ENCODE measurements at regions not wholly inside any gene's neighbourhood (a gene's known extent, or its start where the extent isn't known, plus 50 kb on each side); places are given as distances from the start of the nearest gene placed in this dataset.

DNA sequence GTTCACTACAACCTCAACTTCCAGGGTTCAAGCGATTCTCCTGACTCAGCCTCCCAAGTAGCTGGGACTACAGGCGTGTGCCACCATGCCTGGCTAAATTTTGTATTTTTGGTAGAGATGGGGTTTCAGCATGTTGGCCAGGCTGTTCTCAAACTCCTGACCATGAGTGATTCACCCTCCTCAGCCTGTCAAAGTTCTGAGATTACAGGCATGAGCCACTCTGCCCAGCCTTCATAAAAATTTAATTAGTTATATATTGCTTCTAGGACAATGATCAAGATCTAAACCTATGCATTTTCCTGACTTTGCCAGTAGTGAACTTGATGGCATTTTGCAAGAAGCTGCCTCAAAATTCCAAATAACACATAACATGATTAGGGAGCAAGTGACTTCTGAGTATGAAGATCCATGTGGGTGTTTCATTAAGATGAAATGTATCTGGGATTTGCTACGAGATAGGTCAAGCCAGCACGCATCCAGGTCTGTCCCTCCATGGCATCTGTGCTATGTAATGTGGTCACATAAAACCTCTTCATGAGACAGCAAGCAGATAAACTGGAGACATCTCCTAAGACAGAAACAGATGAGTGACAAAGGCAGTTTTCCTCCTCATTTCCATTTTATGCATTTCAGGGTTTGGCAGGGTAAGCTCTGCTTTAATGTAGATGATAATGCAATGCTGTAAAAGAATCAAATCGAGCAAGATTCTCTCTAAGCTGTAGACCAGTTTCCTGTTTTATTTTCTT is 319.4 kb upstream of the ATP2B1 start:
- no peak for DNase-seq (ENCODE audit: low read depth)

DNA sequence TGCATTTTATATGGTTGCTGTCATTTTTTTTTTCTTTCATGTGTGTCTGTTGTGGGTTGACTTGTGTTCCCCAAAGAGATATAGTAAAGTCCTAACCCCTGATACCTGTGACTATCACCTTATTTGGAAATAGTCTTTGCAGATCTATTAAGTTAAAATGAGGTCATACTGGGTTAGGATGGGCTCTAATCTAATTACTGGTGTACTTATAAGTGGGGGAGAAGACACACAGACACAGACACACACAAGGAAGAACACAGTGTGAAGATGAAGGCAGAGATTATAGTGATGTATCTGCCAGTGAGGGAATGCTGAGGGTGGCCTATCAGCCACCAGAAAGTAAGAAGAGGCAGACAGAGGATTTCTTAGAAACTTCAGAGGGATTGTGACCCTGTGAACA is 318.4 kb upstream of the ATP2B1 start:
- DNase-seq (ENCODE audit: low read depth), result no peak

DNA sequence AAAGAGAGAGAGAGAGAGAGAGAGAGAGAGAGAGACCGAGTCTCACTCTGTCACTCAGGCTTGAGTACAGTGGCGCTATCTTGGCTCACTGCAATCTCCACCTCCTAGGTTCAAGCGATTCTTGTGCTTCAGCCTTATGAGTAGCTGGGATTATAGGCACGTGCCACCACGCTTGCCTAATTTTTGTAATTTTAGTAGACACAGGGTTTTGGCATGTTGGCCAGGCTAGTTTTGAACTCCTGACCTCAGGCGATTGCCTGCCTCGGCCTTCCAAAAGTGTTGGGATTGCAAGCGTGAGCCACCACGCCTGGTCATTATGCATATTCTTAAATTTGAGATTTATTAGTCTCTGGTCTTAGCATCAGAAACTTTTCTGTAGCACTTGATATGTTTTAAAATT is 317.9 kb upstream of the ATP2B1 start:
- no peak for DNase-seq (ENCODE audit: low read depth)

DNA sequence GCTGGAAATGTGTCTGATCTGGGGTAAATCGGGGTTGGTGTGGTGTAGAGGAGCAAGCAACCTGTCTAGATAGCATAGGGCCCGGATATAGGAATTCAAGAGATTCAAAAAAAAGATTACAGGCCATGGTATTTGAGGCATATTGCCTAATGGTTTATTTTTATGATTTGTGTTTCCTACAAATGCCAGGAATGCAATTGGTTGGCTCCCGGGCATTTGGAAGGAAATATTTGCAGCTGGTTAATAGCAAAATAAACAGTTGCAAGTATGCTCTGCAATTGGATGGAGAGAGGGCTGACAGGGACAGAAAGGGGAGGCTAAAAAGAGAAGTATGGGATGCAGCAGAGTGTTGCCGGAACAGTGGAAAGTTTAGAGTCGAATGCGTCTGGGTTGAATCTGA is 315.6 kb upstream of the ATP2B1 start:
- no peak for DNase-seq (ENCODE audit: low read depth)

DNA sequence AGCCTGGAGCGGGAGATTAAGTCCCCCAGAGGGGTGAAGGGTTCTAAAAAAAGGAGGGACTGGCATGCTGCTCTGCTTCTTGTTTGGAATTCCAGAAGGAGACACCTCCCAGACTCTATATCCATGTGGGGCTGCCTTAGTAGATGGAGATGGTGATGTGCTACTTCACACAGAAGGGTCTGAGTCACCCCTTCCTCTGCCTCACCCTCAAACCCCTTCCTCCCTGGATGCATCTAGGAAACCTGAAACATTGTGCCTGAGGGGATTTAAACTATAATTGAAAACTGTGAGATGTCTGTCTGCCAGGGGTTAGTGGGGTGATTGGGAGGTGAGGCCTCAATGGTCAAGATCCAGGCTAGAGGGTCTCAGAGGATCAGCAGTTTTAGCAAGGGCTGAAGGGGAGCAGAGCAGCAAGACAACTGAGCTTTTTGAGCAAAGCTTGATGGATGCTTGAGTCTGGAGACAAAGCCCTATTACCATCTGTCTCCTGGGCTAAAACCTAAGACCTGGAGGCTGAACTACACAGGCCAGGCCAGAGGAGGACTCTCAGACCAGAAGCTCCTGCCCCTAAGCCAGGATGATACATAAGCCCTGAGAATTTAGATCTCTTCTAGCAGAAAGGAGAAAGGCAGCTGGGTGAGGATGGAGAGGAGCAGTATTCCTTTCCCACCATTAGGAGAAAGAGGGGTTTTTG is 314.7 kb upstream of the ATP2B1 start:
- no peak for DNase-seq (ENCODE audit: low read depth)

DNA sequence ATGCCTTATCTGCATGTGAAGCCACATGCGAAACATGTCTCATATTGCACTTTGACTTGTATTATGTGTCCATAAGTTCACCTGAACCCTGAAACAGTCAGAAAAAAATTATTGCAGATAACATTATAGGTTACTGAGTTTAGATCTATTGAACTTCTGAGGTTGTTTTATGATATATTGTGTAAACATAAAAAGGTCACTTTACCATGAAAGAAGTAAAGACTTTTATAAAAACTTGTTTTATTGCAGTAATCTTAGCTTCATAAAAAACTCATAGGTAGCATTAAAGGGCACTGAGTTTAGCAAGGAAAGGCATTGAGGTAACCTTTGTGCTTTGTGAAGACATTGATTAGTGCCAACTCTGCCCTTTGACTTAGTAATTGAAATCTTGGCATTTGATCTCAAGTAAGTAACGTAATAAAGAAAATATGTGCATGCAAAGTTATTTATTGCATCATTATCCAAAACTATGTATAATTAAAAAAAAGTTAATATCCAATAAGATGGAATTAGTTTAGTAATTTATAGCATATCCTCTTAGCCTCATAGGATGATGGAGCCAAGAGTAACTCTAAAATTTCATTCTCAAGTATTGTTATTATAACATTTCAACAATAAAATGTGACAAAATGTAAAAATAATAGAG is 313.3 kb upstream of the ATP2B1 start:
- no peak for DNase-seq (ENCODE audit: low read depth)

DNA sequence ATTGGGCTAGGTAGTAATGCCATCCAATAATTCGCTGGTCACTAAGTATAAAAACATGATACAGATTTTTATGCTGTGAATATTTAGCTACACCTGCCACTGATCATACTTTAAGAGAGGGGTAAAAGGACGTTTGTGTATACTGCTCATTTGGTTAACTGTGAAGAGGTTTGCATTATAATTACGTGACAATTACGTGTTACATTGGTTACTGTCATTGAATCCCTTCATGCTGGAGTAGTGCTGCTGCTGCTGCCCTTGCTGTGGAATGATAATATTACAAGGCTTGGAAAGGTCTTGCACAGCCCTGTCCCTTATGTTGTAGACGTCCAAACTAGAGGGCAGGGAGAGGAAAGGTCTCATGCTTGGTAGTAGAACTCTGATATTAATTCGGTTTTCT is 312.2 kb upstream of the ATP2B1 start:
- no peak for DNase-seq (ENCODE audit: low read depth)

DNA sequence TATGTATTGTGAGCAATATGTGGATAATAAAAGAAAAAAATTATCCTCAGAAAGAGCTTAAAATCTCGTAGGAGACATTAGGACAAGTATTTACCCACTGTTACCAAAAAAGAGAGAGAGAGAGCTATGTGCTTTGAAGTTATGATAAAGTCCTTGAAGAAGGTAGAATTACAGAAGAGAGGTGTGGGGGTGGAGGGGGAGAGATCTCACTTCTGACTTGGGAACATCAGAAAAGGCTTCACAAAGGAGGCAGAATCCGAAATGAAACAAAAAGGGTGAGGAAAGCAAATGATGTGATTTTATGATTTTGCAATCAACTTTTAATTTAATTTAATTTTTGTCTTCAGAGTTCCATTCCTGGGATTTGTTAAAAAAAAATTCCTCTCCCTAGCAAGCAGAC is 311.8 kb upstream of the ATP2B1 start:
- no peak for DNase-seq (ENCODE audit: low read depth)

DNA sequence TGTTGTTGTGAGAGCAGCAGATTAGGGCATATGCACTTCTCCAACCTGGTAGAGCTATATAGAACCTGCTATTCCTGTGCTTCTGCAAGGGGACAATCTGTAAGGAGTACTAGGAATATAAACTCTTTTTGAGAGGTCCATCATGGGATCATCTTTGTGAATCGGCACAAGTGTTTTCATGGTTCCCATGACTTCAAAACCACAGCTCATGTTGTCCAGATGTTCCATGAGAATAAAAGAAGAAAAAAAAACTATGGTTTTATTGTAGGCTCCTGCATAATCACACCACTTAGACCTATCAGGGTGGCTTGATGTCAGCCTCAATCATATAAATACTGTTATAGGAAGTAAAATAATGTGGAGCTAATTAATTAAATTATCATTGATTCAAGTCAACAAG is 311.4 kb upstream of the ATP2B1 start:
- DNase-seq (ENCODE audit: low read depth), result no peak

DNA sequence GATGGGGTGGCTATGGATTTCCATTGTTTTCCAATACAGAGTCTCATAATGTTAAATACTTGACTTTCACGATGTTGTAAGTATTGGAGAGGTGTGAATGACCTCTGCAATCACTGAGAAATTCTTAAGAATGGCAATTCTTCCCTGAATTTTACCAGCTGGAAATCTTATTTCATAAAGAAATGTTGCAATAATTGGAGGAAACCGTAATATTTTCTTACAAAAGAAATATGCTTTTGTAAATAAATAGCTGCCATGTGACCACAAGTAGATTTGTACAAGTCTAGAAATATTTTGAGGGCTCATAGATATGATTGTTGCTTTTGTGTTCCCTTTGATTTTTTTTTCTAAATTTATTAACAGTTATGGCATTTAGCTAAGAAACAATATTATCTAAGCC is 308.7 kb upstream of the ATP2B1 start:
- DNase-seq (ENCODE audit: low read depth), result no peak

DNA sequence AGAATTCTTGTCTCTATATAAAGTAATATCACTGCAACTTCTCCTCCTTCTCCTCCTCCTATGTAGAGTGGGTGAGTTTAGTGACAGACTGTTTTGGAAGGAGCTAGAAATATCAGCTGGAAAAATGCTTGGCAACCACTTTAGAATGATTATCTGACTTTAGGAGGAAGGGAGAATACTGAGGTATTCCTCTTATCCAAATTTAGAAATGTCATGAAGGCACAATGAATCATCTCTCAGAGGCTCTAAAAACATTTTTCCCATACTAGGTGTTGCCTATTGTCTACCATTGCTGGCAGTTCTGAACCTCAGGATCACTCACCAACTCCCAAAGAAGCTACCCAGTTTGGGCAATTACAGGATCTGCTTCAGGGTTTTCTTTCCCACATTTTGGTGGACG is 306.6 kb upstream of the ATP2B1 start:
- no peak for DNase-seq (ENCODE audit: low read depth)

DNA sequence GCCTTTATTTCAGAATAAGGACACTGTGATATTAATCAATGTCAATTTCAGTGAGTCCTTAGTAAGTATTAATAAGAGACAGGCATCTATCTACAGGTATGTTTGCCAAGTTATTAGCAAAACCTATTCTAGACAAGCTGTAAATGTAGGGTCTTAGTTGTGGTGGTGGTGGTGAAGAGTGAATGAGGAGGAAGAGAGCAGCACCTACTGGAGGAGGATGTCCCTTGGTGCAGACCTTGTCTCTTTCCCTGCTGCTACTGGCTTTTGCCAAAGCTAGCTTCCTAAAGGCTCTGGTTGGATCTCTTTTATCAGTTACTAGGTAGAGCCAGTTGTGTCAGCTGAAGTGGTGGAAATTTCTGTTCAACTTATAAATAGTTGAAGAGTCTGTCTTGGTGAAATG is 304.8 kb upstream of the ATP2B1 start:
- DNase-seq (ENCODE audit: low read depth), result no peak

DNA sequence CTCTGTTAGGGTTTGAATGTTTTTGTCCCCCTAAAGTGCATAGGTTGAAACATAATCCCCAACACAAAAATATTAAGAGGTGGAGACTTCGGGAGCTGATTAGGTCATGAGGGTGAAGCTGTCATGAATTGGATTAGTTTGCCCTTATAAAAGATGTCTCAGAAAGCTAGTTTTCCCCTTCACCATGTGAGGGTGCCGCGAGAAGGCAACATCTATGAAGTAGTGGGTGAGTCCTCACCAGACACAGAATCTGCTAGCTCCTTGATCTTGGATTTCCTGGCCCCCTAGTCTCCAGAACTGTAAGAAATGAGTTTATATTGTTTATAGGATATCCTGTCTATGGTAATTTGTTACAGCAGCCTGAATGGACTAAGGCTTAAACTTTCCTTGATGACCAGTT is 301.5 kb upstream of the ATP2B1 start:
- no peak for DNase-seq (ENCODE audit: low read depth)

DNA sequence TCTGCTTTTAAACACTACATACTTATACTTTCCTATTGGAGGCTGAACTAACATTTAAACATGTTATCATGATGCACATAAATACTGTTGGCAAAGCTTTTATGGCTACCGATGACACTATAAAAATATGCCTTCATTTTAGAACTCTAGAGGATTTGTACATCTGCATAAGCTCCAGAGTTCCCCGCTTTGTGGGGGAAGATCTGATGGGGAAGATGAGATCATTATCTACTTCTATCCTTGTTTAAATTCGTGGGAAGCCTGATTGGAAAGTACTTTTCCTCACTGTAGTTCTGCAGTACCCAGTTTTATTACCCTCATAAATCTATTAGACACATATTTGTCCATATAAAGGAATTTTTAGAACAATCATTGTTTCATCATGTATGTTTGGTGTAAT is 299.6 kb upstream of the ATP2B1 start:
- DNase-seq (ENCODE audit: low read depth), result no peak

DNA sequence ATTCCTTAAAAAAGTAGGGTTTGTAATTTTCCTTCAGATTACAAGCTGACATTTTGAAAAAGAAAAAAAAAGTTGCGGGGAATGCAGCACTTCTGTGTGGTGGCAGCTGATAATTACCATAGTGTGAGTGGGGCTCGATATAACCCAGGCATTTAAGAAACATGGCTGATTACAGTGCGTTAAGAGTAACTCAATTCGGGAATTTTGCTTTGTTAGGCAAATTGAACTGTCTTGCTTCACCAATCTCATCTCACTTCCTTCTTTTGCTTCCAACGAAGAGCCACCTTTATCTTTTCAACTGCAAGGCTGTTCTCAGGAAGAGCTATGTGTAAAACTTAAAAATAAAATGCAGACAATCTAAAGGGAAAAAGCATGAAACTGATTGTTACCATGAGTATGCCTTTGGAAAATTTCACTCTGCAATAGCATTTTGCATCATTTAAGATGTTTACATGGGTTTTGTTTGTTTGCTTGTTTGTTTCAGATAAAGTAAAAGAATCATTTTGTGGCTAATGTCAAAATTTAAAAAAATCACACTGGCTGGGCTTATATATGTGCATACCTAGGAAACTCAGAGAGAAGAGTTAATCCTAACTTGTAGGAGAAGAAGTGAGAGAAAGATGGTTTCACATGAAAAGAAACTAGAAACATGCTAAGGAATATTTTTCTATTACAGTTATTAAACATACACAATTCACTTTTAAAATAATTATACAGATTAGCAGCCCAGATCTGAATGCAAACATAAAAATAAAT is 295.9 kb upstream of the ATP2B1 start:
- no peak for DNase-seq (ENCODE audit: low read depth)

DNA sequence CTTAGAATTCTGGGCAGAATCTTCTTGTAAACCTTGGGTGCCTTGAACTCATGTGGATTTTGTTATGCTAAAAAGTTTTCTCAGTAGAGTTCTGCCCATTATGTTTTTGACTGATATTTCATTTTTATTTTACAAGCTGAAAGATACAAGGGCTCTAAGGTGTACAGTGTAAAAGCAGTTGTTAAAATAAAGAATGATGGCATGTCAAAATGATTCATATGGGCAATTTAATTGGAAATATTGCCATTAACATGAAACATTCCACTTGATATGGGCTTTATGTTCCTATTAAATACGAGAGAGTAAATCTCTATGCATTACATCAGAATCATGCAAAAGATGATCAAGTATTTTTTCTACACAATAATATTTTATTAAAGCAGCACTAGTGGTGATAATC is 295.1 kb upstream of the ATP2B1 start:
- DNase-seq (ENCODE audit: low read depth), result no peak

DNA sequence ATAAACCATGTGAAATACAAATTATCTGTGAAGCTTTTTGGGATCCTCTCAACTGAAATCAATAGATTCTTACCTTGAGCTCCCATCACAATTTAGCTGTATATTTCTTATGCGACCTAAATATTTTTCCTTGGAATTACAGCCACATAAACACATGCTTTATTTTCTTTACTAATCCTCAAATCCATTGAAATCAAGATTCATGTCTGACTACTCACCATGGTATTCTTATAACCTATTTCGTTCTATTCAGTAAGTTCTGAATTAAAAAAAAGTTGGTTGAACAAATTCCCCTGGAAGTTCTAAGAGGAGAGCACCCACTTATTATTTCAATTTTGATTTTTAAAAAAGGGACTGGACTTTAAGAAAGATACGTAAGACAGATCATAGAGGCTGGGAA is 292.1 kb upstream of the ATP2B1 start:
- DNase-seq (ENCODE audit: low read depth), result no peak

DNA sequence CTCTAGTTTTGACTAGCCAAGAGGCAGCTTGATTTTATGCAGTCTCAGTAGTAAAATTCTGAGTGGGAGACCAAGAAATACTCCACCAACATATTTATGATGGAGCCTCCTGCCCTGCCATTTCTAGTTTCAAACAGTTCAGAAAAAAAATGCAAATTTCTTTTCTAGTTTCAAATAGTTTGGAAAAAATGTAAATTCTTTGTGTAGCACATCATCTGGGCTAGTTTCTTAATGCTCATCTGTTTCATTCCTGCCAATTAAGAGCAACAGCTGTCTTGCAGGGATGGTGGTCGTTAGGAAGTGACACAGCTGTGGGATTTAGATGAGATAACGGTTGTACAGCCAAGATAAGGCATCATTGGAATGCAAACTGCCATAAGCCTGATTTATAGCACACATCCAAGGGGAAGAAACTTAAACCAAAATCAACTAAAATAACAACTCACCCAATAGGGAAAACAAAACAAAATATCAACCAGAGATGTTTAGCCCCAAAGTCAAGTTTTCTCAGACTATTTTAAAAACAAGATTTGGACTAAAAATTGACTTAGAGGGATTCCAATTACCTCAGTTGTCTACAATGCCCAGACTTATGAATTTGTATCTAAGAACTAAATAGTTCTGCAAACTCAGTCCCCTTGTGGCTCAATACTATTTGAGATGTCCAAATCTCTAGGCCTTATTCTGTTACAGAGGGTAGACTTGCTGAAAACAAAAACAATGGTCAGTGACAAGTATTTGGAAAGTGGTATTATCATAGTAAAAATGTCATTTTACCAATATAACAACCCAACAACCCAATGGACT is 291.3 kb upstream of the ATP2B1 start:
- no peak for DNase-seq (ENCODE audit: low read depth)

DNA sequence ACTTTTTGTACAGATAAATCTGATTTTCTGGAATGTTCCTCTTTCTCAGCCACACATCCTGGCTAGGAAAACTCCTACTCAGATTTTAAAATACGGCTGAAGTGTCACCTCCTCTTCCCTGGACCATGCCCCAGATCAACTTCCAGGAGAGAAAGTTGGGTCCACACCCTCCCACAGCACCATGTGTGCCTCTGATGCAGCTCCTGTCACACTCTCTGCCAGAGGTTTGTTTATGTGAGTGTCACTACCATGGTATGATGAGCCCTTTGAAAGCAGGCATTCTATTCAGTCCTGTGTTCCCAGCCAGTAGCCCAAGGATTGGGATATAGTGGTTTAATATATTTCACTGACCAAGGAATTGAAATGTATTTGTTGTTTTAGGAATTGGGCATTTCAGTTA is 287.2 kb upstream of the ATP2B1 start:
- DNase-seq (ENCODE audit: low read depth), result no peak

DNA sequence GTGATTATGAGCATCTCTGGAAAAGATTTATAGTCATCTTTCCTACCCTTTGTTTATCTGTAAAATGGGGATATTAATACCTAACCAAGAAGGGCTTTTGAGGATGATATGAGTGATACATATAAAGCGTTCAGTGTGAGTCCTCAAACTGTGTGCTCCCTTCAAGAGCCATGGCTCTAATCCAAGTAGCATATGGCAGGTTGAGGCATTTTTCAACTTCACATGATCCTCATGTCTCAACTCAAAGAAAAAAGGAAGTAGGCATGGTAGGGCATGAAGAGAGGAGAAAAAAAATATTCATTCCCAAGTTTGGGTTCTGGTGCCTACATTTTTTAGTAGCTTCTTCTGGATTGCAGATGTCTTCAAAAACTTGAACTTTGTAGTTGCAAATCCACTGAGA is 286.3 kb upstream of the ATP2B1 start:
- DNase-seq (ENCODE audit: low read depth), result no peak

DNA sequence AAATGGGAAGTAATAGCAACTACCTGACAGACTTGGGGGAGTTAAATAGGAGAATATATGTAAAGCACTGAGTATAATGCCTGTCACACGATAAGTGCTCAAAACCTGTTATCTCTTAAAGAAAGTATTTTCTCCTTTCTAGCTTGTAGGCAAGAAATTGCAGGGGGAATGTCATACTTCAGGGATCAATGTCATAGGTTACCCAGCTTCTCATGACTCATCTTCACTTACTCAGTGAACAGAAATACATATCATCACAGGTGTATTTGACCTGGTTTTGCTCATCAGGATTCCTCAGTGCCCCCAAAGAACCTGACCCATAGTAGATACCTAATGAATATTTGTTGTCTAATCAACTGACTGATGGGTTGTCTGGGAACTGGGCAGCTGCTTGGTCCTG is 285.0 kb upstream of the ATP2B1 start:
- DNase-seq (ENCODE audit: low read depth), result no peak
